ENCODE measurements at regions not wholly inside any gene's neighbourhood (a gene's known extent, or its start where the extent isn't known, plus 50 kb on each side); places are given as distances from the start of the nearest gene placed in this dataset.

DNA sequence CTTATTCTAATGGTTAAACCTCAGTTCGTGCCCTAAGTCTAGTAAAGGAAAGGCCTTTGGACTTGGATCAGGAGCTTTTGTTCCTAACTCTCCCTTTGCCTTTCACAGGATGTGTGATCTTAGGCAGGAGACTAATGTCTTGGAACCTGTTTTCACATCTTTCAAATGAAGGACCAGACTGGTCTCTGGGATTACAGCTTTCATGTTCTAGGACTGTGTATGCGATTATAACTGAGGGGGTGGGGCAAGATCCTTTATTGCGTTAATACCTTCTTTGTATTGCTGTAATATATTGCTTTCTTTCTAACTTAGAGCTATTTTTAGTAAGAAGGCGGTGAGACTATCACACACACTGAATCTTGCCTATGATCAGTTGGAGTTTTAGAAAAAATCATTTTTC, 368.1 kb downstream of the RPRM start:
- Histone ChIP-seq H3K4me3 (ENCODE audit: low read depth, low read length) (no peak overlapping the region), H3K36me3 (ENCODE audit: control insufficient read depth, insufficient read depth, low read length) (no peaks in the 10 kb centered on the region), H3K27me3 (ENCODE audit: control insufficient read depth, insufficient read depth, low read length) (no peaks in the 10 kb centered on the region)
- TF ChIP-seq, protein P1, sequence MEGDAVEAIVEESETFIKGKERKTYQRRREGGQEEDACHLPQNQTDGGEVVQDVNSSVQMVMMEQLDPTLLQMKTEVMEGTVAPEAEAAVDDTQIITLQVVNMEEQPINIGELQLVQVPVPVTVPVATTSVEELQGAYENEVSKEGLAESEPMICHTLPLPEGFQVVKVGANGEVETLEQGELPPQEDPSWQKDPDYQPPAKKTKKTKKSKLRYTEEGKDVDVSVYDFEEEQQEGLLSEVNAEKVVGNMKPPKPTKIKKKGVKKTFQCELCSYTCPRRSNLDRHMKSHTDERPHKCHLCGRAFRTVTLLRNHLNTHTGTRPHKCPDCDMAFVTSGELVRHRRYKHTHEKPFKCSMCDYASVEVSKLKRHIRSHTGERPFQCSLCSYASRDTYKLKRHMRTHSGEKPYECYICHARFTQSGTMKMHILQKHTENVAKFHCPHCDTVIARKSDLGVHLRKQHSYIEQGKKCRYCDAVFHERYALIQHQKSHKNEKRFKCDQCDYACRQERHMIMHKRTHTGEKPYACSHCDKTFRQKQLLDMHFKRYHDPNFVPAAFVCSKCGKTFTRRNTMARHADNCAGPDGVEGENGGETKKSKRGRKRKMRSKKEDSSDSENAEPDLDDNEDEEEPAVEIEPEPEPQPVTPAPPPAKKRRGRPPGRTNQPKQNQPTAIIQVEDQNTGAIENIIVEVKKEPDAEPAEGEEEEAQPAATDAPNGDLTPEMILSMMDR (IDR thresholded peaks at IDR 0.05; ENCODE audit: insufficient read depth, low read depth, low read length) = no peak
- POLR2A ChIA-PET = no interaction called here
- no peak for DNase-seq (ENCODE audit: low read depth)
- CTCF ChIA-PET = no interaction called here

DNA sequence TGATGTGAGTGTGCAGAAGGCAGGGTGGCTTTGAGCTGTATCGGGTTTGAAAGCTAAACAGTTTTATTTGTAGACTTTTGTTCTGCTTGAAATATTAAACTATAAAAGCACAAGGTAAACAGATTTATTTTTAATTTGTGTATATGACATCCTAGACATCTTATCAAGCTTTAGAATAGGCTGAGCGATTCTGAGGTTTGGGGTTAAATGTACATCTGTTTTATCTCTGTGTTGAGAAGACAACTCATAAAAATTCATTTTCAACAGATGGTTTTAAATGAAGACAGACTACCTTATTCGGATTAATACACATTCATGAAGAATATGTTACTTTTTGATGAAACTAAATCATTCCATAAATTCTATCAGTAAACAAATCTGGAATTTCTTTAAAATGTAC, 368.8 kb downstream of the RPRM start:
- ChIA-PET CTCF (no interaction called here), POLR2A (no interaction called here)
- TF ChIP-seq, protein P1 (IDR thresholded peaks at IDR 0.05; ENCODE audit: insufficient read depth, low read depth, low read length) = no peak

DNA sequence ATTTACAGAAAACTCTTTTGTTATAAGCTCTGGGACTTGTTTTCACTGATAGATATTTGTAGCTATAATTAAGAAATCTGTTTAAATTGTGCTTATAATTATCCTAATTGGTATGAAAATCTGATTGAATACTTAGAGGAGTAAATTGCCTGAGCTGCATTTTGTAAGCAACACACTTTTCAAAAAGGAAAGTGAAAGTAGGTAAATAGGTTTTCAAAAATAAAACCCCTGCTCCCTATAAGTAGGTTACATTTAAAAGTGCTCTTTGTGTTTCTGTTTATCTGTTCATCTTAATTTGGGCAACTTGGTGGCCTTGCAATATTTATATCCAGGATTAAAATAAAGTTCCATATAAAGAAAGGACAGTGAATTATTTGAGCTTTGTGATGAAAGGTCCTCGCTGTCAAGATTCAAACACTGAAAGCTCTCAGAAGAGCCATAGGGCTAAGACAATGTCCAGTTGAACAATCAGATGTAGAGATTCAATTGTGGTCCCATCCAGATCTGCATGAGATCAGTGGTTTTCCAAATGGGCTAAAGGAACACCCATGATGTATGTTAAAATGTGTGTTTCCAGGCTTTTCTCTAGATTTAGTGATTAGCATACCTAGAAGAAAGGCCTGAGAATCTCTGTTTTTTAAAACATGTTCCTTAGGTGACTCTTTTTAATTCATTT, 371.6 kb downstream of the RPRM start:
- ChIA-PET CTCF (interaction anchor here (0.6 kb wide), 2 partner anchors 193 to 202 kb away, joined by 3 read pairs; no protein-coding TSS in a partner anchor), POLR2A (no interaction called here)
- H3K4me3 ChIP-seq (ENCODE audit: low read depth, low read length) = no peak overlapping the region

More for the DNA sequence above, 368.8 kb downstream of the RPRM start:
- Histone ChIP-seq H3K27me3 (ENCODE audit: control insufficient read depth, insufficient read depth, low read length) (no peaks in the 10 kb centered on the region), H3K4me3 (ENCODE audit: low read depth, low read length) (no peak overlapping the region), H3K36me3 (ENCODE audit: control insufficient read depth, insufficient read depth, low read length) (no peaks in the 10 kb centered on the region)
- no peak for DNase-seq (ENCODE audit: low read depth)

DNA sequence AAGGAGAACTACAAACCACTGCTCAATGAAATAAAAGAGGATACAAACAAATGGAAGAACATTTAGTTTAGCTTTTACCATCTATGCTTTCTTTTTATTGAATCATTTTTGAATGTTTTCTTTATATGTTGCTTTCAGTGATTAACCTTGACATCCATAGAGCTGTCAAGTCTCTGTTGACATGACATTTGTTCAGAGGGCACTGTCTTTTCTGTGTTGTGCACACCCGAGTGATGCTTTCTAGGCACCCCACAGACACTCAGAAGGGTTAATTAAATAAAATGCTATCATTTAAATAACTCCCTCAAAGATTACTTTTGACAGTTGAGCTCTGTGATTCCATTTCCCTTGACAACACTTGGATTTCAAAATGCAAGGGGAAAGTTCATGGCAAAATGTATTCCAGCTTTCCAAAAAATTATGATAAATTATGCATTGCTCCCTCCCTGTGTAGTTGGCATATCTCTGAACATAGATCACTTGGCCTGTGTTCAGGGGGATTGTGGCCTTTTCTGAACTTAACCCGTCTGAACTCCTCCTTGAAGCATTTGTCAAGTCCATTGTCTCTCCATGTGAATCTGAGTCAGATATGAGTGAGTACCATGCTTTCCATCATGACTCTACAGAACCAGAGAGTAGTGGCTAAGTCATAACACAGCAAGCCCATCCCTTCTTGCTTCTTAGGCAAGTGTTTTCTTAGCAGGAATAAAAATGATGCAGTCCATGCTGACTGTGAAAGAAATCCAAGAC, 372.6 kb downstream of the RPRM start:
- POLR2A ChIA-PET = no interaction called here
- no peak for DNase-seq (ENCODE audit: low read depth)
- CTCF ChIA-PET = no interaction called here
- TF ChIP-seq, protein P1 (IDR thresholded peaks at IDR 0.05; ENCODE audit: insufficient read depth, low read depth, low read length) = no peak
- Histone ChIP-seq H3K4me3 (ENCODE audit: low read depth, low read length) (no peak overlapping the region), H3K27me3 (ENCODE audit: control insufficient read depth, insufficient read depth, low read length) (no peaks in the 10 kb centered on the region), H3K36me3 (ENCODE audit: control insufficient read depth, insufficient read depth, low read length) (no peaks in the 10 kb centered on the region)

More for the DNA sequence above, 371.6 kb downstream of the RPRM start:
- Histone ChIP-seq H3K36me3 (ENCODE audit: control insufficient read depth, insufficient read depth, low read length) (no peaks in the 10 kb centered on the region), H3K27me3 (ENCODE audit: control insufficient read depth, insufficient read depth, low read length) (no peaks in the 10 kb centered on the region)
- DNase-seq (ENCODE audit: low read depth) = no peak
- TF ChIP-seq, protein P1 (IDR thresholded peaks at IDR 0.05; ENCODE audit: insufficient read depth, low read depth, low read length) = no peak

DNA sequence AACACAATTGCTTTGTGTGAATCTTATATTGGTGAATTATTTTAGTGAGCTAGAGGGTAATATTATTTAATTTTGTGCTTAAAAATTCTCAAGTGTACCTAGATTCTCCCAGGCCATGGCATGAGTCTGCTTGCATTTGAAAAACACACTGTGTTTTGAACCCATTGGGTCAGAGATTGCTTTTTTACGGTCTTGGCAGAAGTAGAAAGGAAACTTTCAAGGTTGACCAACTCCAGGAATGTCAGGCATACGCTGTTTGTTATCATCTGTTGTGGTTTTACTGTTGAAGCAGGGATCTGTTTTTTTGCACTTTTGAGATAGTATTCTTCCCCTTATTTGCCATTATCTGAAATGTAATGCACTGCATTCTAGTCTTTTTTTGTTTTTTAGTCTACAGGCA, 377.4 kb downstream of the RPRM start:
- POLR2A ChIA-PET = no interaction called here

More for the DNA sequence above, 377.4 kb downstream of the RPRM start:
- CTCF ChIA-PET = no interaction called here
- TF ChIP-seq, protein P1 (IDR thresholded peaks at IDR 0.05; ENCODE audit: insufficient read depth, low read depth, low read length) = no peak
- H3K27me3 ChIP-seq (ENCODE audit: control insufficient read depth, insufficient read depth, low read length) = no peaks in the 10 kb centered on the region
- DNase-seq (ENCODE audit: low read depth) = no peak
- no peaks in the 10 kb centered on the region for H3K36me3 ChIP-seq (ENCODE audit: control insufficient read depth, insufficient read depth, low read length)
- H3K4me3 ChIP-seq (ENCODE audit: low read depth, low read length) = no peak overlapping the region

Measured in BJ (cell line).